Thyroid gland (tissue), 4 donors: ENCODE measurements at regions not wholly inside any gene's neighbourhood (a gene's known extent, or its start where the extent isn't known, plus 50 kb on each side); places are given as distances from the start of the nearest gene placed in this dataset.
"Not testable (repeated sequence)": the region's sequence is repeated elsewhere in the genome, so short reads cannot be mapped to it uniquely, and the experiment has no call there.

Source experiments
- DNase-seq, 2 donors: peaks; one replicate each; pipeline ENCODE4 v3.0.0-alpha.2; 2019
- H3K27ac ChIP-seq, 3 donors: fragments of 200-600 bp; sonication (generic); 1 replicate in 2 of 3; 2 replicates in 1 of 3; pipeline ENCODE4 v1.5.1; 2016 to 2019; ENCODE audit warnings: mild to moderate bottlenecking in 1 of 3, moderate library complexity in 1 of 3
- H3K27me3 ChIP-seq: fragments of 200-600 bp; sonication (generic); one replicate; pipeline ENCODE4 v1.5.1; 2019
- H3K36me3 ChIP-seq, 2 donors: fragments of 200-600 bp; sonication (generic); one replicate each; pipeline ENCODE4 v1.5.1; 2016 to 2019
- H3K4me1 ChIP-seq, 2 donors: fragments of 200-600 bp; sonication (generic); one replicate each; pipeline ENCODE4 v1.5.1; 2017 to 2019
- H3K4me3 ChIP-seq, 3 donors: fragments of 200-600 bp; sonication (generic); replicated peaks in 1 of 3; 1 replicate in 2 of 3; 2 replicates in 1 of 3; pipeline ENCODE4 v1.5.1; 2016; ENCODE audit warnings: mild to moderate bottlenecking in 1 of 3
- H3K9me3 ChIP-seq: fragments of 200-600 bp; sonication (generic); one replicate; pipeline ENCODE4 v1.5.1; 2017
- POLR2A ChIP-seq, 2 donors: fragments of 450-650 bp; IDR thresholded peaks; one replicate each; pipeline ENCODE4 v1.6.1; 2017; ENCODE audit warnings: antibody characterized with exemption in 2 of 2, mild to moderate bottlenecking in 2 of 2, moderate library complexity in 1 of 2
- WGBS, 2 donors: methylation state at CpG; one replicate each; pipeline ENCODE4 v1.1.5; 2017; 5-methylcytosine and 5-hydroxymethylcytosine counted together
- intact Hi-C: fragments of 100-400 bp; cut with DNase I; formaldehyde crosslinking; loops from one replicate; pipeline ENCODE4 v1.15.1; 2023
- TF ChIP-seq, protein P1 (sequence below), 6 experiments: fragments of 200-600 bp in 3 of 6; fragments of 450-650 bp in 3 of 6; sonication (generic) in 3 of 6; IDR thresholded peaks; one replicate each; pipeline ENCODE4 v1.5.1; 2016 to 2019; ENCODE audit warnings: antibody characterized with exemption in 6 of 6, mild to moderate bottlenecking in 2 of 6, inconsistent platforms in 1 of 6, moderate library complexity in 1 of 6

DNA sequence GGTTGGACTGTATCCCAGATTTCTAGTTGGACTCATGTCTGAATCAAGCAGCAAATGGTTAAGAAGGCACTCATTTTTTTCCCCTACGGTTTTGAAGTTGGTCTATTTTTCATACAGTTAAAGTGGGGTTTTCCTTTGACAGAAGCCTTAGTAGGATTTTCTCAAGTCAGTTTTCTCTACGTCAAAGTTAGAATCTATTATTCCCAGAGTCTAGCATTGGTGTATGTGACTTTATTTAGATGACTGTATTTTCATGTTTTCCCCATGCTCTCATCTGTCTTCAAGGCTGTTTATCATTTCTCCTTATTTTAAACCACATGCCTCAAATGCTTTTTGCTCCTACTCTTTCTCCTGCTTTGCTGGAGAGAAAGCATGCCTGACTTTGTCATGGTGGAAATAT is 623.2 kb downstream of the CCSER2 start:
- no peak for TF ChIP-seq POLR2A (IDR thresholded peaks at IDR 0.05)
- TF ChIP-seq, protein P1, sequence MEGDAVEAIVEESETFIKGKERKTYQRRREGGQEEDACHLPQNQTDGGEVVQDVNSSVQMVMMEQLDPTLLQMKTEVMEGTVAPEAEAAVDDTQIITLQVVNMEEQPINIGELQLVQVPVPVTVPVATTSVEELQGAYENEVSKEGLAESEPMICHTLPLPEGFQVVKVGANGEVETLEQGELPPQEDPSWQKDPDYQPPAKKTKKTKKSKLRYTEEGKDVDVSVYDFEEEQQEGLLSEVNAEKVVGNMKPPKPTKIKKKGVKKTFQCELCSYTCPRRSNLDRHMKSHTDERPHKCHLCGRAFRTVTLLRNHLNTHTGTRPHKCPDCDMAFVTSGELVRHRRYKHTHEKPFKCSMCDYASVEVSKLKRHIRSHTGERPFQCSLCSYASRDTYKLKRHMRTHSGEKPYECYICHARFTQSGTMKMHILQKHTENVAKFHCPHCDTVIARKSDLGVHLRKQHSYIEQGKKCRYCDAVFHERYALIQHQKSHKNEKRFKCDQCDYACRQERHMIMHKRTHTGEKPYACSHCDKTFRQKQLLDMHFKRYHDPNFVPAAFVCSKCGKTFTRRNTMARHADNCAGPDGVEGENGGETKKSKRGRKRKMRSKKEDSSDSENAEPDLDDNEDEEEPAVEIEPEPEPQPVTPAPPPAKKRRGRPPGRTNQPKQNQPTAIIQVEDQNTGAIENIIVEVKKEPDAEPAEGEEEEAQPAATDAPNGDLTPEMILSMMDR (IDR thresholded peaks at IDR 0.05), result no peak
- DNase-seq, result no peak
- Histone ChIP-seq H3K27ac (no peak overlapping the region), H3K9me3 (no peaks in the 10 kb centered on the region), H3K36me3 (no peaks in the 10 kb centered on the region), H3K4me3 (no peak overlapping the region), H3K27me3 (no peaks in the 10 kb centered on the region), H3K4me1 (no peaks in the 10 kb centered on the region)
- 65 to 71% methylated on average over 2 of the region's 2 CpGs for WGBS, 2 donors
- intact Hi-C loops, result no loop called here

DNA sequence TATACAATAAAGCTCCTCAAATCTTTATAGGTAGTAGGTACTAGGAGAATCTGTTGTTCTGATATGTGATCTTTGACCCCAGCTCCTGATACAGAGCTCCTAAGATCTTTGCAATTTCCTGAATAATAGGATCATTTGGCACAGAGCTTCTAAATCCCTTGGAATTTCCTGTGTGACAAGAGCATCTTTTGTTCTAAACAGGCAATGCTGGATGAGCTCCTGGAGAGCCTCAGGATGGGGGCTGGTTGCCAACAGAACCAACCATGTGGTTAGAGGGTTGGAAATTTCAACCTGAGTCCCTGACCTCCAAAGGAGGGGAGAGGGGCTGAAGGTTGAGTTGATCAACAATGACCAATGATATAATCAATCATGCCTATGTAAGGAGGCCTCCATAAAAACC is 629.0 kb downstream of the CCSER2 start:
- H3K27ac ChIP-seq, result no peak overlapping the region
- intact Hi-C loops, result no loop called here
- no peaks in the 10 kb centered on the region for H3K27me3 ChIP-seq
- H3K36me3 ChIP-seq, result no peaks in the 10 kb centered on the region
- no peak for TF ChIP-seq POLR2A (IDR thresholded peaks at IDR 0.05)
- TF ChIP-seq, protein P1 (IDR thresholded peaks at IDR 0.05), result no peak
- no peak for DNase-seq
- H3K4me3 ChIP-seq, result no peak overlapping the region
- no peaks in the 10 kb centered on the region for H3K4me1 ChIP-seq
- no peaks in the 10 kb centered on the region for H3K9me3 ChIP-seq

DNA sequence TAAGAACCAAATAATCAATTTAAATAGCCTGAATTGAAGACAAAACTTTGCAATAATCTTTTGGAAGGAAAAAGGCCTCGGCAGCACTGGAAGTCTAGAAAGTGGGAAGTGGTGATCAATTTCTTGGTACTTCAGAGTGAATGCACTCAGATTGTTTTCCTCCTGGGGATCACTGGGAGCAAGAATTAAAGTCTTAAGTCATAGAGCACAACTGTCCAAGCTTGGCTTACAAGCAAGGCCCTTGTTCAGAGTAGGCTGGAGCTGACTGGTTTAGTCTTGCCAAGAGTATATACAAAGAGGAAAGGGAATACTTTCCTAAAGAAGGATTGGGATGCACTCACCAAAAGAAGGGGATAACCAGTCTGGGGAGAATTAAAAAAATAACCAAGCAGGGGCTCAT is 637.1 kb downstream of the CCSER2 start:
- no peaks in the 10 kb centered on the region for H3K9me3 ChIP-seq
- no peak overlapping the region for H3K27ac ChIP-seq
- no peaks in the 10 kb centered on the region for H3K27me3 ChIP-seq
- 75 to 77% methylated on average over 1 of the region's 1 CpG for WGBS, 2 donors
- DNase-seq, result no peak
- no peaks in the 10 kb centered on the region for H3K36me3 ChIP-seq
- no peaks in the 10 kb centered on the region for H3K4me1 ChIP-seq
- intact Hi-C loops, result no loop called here
- no peak overlapping the region for H3K4me3 ChIP-seq
- no peak for TF ChIP-seq POLR2A (IDR thresholded peaks at IDR 0.05)
- TF ChIP-seq, protein P1 (IDR thresholded peaks at IDR 0.05), result no peak

DNA sequence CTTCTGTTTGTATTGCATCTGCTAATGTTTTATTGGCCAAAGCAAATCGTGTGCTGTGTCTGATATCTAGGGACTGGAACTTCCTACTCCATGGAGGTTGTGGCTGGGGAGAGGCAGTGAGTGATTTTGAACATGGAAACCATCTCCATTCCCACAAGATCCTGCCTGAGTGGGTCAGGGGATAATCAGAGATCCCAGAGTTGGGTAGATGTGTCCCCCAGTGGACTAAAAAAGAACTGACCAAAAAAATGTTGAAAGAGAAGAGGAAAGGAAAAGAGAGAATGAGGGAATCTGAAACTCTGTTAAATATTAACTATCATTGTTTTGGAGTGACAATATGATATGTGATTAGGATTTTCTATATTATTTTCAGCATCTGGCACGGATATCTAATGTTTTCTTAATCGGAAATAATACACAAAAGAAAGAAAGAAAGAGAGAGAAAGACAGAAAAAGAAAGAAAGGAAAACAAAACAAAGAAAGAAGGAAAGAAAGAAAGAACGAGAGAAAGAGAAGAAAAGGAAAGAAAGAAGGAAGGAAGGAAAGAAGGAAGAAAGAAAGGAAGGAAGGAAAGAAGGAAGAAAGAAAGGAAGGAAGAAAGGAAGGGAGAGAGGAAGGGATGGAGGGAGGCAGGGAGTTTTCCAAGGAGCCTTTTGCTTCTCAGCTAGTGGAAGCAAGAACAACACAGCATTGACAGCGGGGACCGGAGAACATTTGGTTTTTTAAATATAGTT is 638.5 kb downstream of the CCSER2 start:
- WGBS, 2 donors, result 68 to 74% methylated on average over 6 of the region's 6 CpGs
- H3K36me3 ChIP-seq, result no peaks in the 10 kb centered on the region
- H3K4me3 ChIP-seq, result no peak overlapping the region
- no peaks in the 10 kb centered on the region for H3K4me1 ChIP-seq
- no peak for DNase-seq
- no peak for TF ChIP-seq POLR2A (IDR thresholded peaks at IDR 0.05)
- TF ChIP-seq, protein P1 (IDR thresholded peaks at IDR 0.05), result peak in 1 of 6 experiments; percentile 9
- no peak overlapping the region for H3K27ac ChIP-seq
- H3K9me3 ChIP-seq, result no peaks in the 10 kb centered on the region
- intact Hi-C loops, result no loop called here
- no peaks in the 10 kb centered on the region for H3K27me3 ChIP-seq

DNA sequence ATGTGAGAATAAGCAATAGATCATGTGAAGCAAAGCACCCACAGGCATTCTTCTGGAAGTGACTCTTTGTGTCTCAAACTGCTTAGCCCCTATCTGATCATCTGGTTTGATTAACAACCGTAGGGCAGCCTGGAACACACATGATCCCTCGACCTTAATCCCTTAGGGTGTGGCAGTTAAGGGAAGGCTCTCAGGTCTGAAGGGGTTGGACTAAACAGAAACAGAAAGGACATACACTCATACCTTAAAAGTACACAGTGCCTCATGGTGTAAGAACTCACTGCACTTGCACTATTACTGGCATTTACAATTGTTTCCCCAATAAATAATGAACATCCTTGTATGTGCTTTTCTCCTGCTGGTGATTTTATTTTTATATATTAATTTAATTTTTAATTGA is 640.9 kb downstream of the CCSER2 start:
- H3K9me3 ChIP-seq, H3K4me3 ChIP-seq, H3K36me3 ChIP-seq, H3K27me3 ChIP-seq, DNase-seq, H3K27ac ChIP-seq, H3K4me1 ChIP-seq, intact Hi-C loops: not testable (repeated sequence)
- 66 to 69% methylated on average over 2 of the region's 2 CpGs for WGBS, 2 donors
